Astrocyte of the cerebellum (primary cell): ENCODE measurements at regions not wholly inside any gene's neighbourhood (a gene's known extent, or its start where the extent isn't known, plus 50 kb on each side); places are given as distances from the start of the nearest gene placed in this dataset.

Experiments used
- DNase-seq: peaks from one replicate; pipeline ENCODE4 v3.0.0-alpha.2; 2011; ENCODE audit warnings: low read depth
- H3K4me3 ChIP-seq: 2 replicates; pipeline ENCODE4 v1.5.1; 2011; ENCODE audit warnings: mild to moderate bottlenecking, low read depth, low read length, moderate library complexity
- in situ Hi-C: cut with HindIII; loops from 2 replicates; pipeline ENCODE4 v1.10.0; 2017; ENCODE audit warnings: low sequenced_read_pairs
- TF ChIP-seq, protein P1 (sequence below): IDR thresholded peaks from 2 replicates; pipeline ENCODE4 v1.5.1; 2012; ENCODE audit warnings: low read length, low read depth, moderate library complexity, mild to moderate bottlenecking; ENCODE audit errors: missing control alignments

DNA sequence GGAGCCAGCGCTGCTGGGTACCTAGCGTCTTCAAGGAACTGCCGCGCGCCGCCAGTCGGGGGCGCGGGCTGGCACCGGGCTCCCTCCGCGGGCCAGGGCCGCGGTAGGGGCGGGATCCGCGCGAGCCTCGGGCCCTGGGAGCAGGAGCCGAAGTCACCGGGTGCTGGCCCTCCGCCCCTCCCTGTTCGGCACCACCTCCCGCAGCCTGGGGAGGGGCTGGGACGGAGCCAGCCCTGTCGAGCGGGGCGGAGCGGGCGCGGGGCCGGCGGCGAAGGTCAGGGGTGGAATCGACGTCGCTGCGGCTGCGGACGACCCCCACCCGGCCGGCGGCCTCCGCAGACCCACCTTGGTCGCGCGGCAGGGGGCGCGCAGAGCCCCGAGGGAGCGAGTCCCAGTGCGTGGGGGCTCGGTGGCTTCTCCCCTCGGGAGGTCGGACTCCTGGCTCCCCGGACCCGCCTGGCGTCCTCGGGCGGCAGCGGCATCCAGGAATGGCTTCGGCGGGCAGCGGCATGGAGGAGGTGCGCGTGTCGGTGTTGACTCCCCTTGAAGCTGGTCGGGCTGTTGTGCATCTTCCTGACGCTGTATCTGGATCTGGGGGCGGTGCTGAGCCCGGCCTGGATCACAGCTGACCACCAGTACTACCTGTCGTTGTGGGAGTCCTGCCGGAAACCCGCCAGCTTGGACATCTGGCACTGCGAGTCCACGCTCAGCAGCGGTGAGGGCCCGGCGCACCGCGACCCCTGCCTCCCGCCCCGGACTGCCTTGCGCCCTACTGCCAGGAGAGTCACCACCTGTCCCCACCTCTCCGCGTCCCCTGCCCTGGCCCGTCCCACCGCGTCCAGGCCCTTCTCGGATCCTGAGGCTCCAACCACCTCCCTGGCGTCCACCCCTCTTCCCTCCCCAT is 50.5 kb upstream of the FAM47C start:
- TF ChIP-seq, protein P1, sequence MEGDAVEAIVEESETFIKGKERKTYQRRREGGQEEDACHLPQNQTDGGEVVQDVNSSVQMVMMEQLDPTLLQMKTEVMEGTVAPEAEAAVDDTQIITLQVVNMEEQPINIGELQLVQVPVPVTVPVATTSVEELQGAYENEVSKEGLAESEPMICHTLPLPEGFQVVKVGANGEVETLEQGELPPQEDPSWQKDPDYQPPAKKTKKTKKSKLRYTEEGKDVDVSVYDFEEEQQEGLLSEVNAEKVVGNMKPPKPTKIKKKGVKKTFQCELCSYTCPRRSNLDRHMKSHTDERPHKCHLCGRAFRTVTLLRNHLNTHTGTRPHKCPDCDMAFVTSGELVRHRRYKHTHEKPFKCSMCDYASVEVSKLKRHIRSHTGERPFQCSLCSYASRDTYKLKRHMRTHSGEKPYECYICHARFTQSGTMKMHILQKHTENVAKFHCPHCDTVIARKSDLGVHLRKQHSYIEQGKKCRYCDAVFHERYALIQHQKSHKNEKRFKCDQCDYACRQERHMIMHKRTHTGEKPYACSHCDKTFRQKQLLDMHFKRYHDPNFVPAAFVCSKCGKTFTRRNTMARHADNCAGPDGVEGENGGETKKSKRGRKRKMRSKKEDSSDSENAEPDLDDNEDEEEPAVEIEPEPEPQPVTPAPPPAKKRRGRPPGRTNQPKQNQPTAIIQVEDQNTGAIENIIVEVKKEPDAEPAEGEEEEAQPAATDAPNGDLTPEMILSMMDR = peak; percentile 33

More for the DNA sequence above, 50.5 kb upstream of the FAM47C start:
- DNase-seq = no peak
- peak overlapping the region; percentile 45 for H3K4me3 ChIP-seq
- in situ Hi-C loops = no loop called here
